DMS153 treated with DMSO at 0.1 percent for 48 hours (cell line): ENCODE measurements at regions not wholly inside any gene's neighbourhood (a gene's known extent, or its start where the extent isn't known, plus 50 kb on each side); places are given as distances from the start of the nearest gene placed in this dataset.

Experiments
- DNase-seq: peaks from one replicate; lab custom pipeline; 2025; ENCODE audit not compliant: unreplicated experiment; lab: John Stamatoyannopoulos, UW

GRCh38 chr1:182133181-182133580 lies 71.7 kb upstream of the ZNF648 start:
- no peak for DNase-seq

GRCh38 chr1:182129398-182129797 lies 67.9 kb upstream of the ZNF648 start:
- no peak for DNase-seq

- no peak for DNase-seq
Observed at GRCh38 chr1:182128502-182128901, 67.0 kb upstream of the ZNF648 start.

- no peak for DNase-seq
Observed at GRCh38 chr1:182127656-182128055, 66.1 kb upstream of the ZNF648 start.

- DNase-seq = no peak
Observed at GRCh38 chr1:182126272-182126800, 64.8 kb upstream of the ZNF648 start.

GRCh38 chr1:182122913-182123260 lies 61.4 kb upstream of the ZNF648 start:
- no peak for DNase-seq

- DNase-seq = no peak
Observed at GRCh38 chr1:182122256-182122912, 60.9 kb upstream of the ZNF648 start.

- DNase-seq = no peak
Observed at GRCh38 chr1:182121787-182122186, 60.3 kb upstream of the ZNF648 start.

GRCh38 chr1:182120411-182121258 lies 59.1 kb upstream of the ZNF648 start:
- DNase-seq = peak; percentile 20

GRCh38 chr1:182119631-182120030 lies 58.1 kb upstream of the ZNF648 start:
- no peak for DNase-seq

GRCh38 chr1:182118851-182119250 lies 57.3 kb upstream of the ZNF648 start:
- DNase-seq = no peak

- no peak for DNase-seq
Observed at GRCh38 chr1:182114627-182115023, 53.1 kb upstream of the ZNF648 start.

- peak; percentile 70 for DNase-seq
Observed at GRCh38 chr1:182113879-182114626, 52.5 kb upstream of the ZNF648 start.

GRCh38 chr1:182111496-182111895 lies 50.0 kb upstream of the ZNF648 start:
- DNase-seq = peak; percentile 79
